ENCODE measurements at regions not wholly inside any gene's neighbourhood (a gene's known extent, or its start where the extent isn't known, plus 50 kb on each side); places are given as distances from the start of the nearest gene placed in this dataset.

DNA sequence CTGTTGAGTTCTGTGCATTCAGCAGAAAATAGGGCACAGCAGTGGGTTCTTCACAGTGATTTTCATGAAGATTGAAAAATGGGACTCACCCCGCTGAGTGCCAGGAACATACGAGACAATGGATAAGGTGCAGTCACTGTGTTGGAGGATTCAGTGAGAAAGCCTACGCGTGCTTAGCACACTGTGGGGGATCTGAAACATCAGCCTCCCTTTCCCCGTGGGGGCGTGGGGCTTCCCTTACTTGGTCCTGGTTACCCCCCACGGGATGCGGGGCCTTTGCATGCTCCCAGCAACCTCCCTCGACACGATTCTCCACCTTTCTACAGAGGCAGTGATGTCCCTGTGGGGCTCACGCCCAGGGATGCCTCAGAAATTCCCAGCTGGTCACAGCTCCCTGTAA lies 252.2 kb upstream of the C1orf174 start:
- no peak for DNase-seq (ENCODE audit: extremely low read depth, insufficient read length)
- Histone ChIP-seq H3K36me3 (ENCODE audit: control insufficient read depth, insufficient read depth, low read length) (no peaks in the 10 kb centered on the region), H3K27me3 (replicated peaks; ENCODE audit: control insufficient read depth, insufficient read depth, low read length) (no peaks in the 10 kb centered on the region), H3K4me3 (replicated peaks; ENCODE audit: low read depth, low read length) (no peak overlapping the region)
- TF ChIP-seq, protein P1, sequence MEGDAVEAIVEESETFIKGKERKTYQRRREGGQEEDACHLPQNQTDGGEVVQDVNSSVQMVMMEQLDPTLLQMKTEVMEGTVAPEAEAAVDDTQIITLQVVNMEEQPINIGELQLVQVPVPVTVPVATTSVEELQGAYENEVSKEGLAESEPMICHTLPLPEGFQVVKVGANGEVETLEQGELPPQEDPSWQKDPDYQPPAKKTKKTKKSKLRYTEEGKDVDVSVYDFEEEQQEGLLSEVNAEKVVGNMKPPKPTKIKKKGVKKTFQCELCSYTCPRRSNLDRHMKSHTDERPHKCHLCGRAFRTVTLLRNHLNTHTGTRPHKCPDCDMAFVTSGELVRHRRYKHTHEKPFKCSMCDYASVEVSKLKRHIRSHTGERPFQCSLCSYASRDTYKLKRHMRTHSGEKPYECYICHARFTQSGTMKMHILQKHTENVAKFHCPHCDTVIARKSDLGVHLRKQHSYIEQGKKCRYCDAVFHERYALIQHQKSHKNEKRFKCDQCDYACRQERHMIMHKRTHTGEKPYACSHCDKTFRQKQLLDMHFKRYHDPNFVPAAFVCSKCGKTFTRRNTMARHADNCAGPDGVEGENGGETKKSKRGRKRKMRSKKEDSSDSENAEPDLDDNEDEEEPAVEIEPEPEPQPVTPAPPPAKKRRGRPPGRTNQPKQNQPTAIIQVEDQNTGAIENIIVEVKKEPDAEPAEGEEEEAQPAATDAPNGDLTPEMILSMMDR (IDR thresholded peaks at IDR 0.05; ENCODE audit: insufficient read depth, low read length, poor library complexity, severe bottlenecking) = no peak

DNA sequence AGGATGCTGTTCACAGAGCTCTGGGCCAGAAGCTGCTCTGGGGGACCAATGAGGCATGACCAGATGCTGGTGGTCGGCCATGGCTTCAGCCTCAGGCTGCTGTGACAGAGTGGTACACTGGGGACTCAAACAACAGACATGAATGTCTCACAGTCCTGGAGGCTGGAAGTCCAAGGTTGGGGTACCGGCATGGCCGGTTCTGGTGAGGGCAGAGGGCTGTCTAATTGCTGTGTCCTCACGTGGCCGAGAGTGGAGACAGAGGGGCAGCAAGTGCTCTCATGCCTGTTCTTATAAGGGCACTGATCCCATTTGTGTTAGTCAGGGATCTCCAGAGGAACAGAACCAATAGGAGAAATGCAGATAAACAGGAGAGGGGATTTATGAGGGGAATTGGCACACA lies 253.5 kb upstream of the C1orf174 start:
- no peak overlapping the region for H3K4me3 ChIP-seq (replicated peaks; ENCODE audit: low read depth, low read length)
- no peaks in the 10 kb centered on the region for H3K27me3 ChIP-seq (replicated peaks; ENCODE audit: control insufficient read depth, insufficient read depth, low read length)
- TF ChIP-seq, protein P1 (IDR thresholded peaks at IDR 0.05; ENCODE audit: insufficient read depth, low read length, poor library complexity, severe bottlenecking) = no peak

DNA sequence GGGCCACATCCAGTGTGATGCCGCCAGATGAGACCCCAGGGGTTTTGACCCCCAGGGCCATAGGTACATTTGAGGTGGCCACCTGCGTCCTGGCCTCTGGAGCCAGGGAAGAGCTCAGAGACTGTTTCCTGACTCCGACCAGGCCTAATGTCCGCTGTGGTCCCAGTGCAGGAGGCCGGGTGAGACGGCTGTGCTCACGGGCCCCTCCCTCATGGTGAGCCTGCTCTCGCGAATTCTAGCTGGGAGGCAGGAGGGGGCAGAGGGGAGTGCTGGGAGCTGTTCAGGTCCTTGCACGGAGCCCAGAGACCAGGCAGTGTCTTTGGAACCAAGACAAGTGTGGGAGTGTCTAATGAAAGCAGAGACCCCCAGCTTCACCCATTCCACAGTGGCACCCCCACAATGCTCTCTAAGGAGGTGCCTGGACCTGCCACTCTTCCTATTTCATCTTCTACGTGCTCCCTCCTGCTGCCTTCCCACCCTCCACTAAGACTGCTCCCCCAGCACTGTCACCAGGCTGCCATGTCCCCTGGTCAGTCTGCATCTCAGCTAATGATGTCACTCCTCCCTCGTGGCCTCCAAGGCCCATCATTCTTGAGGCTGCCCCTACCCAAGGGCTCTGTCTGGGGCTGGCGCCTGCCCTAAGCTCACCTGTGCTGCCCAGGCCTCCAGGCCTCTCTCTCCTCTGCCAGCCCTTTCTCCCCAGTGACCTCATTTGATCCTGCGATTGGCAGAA lies 256.3 kb upstream of the C1orf174 start:
- no peaks in the 10 kb centered on the region for H3K27me3 ChIP-seq (replicated peaks; ENCODE audit: control insufficient read depth, insufficient read depth, low read length)
- TF ChIP-seq, protein P1 (IDR thresholded peaks at IDR 0.05; ENCODE audit: insufficient read depth, low read length, poor library complexity, severe bottlenecking) = no peak
- no peak overlapping the region for H3K4me3 ChIP-seq (replicated peaks; ENCODE audit: low read depth, low read length)
- no peaks in the 10 kb centered on the region for H3K36me3 ChIP-seq (ENCODE audit: control insufficient read depth, insufficient read depth, low read length)
- no peak for DNase-seq (ENCODE audit: extremely low read depth, insufficient read length)

More for the DNA sequence above, 253.5 kb upstream of the C1orf174 start:
- no peaks in the 10 kb centered on the region for H3K36me3 ChIP-seq (ENCODE audit: control insufficient read depth, insufficient read depth, low read length)
- DNase-seq (ENCODE audit: extremely low read depth, insufficient read length) = no peak

DNA sequence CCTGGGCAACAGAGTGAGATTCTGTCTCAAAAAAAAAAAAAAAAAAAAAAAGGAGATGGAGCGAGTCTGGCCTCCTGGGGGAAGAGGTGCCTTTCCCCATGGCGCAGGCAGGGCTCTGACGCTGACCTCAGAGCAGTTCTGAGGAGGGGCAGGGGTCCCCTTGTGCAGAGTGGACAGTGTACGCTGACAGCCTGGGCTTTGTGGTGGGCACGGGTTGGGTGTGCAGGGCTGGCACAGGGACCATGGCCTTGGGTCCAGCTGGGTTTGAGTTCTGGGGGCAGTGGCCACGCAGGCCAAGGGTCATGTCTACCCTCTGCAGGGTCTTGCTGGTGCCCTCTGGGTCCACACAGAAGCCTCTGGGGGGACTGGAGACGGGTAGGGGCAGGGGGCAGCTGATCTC lies 260.1 kb upstream of the C1orf174 start:
- Histone ChIP-seq H3K36me3 (ENCODE audit: control insufficient read depth, insufficient read depth, low read length) (no peaks in the 10 kb centered on the region), H3K4me3 (replicated peaks; ENCODE audit: low read depth, low read length) (no peak overlapping the region), H3K27me3 (replicated peaks; ENCODE audit: control insufficient read depth, insufficient read depth, low read length) (no peaks in the 10 kb centered on the region)
- DNase-seq (ENCODE audit: extremely low read depth, insufficient read length) = no peak
- TF ChIP-seq, protein P1 (IDR thresholded peaks at IDR 0.05; ENCODE audit: insufficient read depth, low read length, poor library complexity, severe bottlenecking) = no peak

DNA sequence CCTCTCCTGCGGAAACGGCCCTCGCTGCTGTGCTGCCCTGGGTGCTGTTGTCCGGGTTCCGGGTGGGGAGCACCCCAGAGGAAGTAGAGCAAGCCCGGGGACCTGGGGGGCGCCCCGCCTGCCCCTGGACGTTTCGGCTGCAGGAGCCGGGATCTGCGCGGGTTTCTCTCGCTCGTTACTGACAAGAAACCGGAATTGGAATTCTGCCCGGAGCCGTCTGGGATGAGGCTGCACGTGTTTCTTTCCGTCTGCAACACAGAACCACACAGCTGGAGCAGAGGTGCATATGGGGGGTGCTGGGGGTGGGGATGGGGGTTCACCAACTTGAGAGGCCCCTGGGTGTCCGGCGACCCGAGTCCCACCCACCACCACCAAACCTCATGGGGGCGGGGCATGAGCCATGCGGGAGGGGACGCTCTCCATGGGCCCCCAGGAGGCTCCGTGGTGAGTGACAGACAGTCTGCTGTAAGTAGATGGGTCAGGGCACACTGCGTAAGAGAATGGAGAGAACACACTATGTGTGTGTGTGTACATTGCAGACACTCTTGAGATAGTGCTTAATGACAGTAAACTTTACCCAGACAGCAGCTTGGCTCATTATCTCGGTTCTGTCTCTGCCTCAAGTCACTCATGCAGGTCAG lies 261.4 kb upstream of the C1orf174 start:
- TF ChIP-seq, protein P1 (IDR thresholded peaks at IDR 0.05; ENCODE audit: insufficient read depth, low read length, poor library complexity, severe bottlenecking) = no peak
- no peak overlapping the region for H3K4me3 ChIP-seq (replicated peaks; ENCODE audit: low read depth, low read length)
- no peak for DNase-seq (ENCODE audit: extremely low read depth, insufficient read length)
- no peaks in the 10 kb centered on the region for H3K27me3 ChIP-seq (replicated peaks; ENCODE audit: control insufficient read depth, insufficient read depth, low read length)
- no peaks in the 10 kb centered on the region for H3K36me3 ChIP-seq (ENCODE audit: control insufficient read depth, insufficient read depth, low read length)

All from GM06990 (cell line).